ENCODE measurements at regions not wholly inside any gene's neighbourhood (a gene's known extent, or its start where the extent isn't known, plus 50 kb on each side); places are given as distances from the start of the nearest gene placed in this dataset.

DNA sequence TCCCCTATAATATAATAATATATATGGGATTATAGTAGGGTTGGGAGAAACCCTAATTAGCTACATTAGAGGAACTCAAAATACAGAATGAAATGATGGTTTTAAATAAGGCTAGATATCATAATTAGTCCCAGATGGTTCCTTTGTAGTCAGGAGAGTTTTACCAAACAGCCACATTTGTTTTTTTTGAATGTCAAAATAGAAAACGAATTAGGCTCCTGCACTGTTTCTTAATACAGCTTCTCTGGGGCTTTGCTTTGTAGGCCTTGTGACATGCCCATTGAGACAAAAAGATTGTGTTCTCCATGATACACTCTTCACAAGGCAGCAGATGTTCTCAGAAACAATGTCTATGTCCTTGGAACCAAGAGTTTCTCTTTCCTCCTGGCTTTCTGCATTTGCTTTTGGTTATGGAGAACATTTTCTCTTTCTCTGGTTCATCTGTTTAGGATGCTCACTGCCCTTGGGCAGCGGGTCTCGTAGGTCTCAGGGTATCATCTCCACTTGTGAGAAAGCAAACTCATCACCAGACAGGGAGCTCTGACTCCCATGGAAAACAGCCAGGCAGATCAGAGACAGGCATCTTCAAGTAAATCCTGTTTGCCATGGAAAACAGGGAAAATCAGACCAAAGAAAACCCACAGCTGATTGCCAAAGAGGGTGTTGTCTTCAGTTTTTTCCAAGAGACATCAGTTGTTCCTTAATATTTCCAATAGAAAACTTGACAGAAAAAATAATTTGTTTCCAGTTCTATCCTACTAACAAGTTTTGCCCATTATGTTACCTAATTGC lies 54.1 kb upstream of the RPS23 start:
- DNase-seq (no peak), ATAC-seq (replicated peaks) (no peak)
- Mint-ChIP-seq H3K4me3 (no peak overlapping the region), H3K36me3 (ENCODE audit: insufficient read depth) (no peaks in the 10 kb centered on the region), H3K27ac (no peak overlapping the region), H3K4me1 (ENCODE audit: low read depth in 2 of 2) (no peaks in the 10 kb centered on the region), H3K27me3 (peaks cover 0 to 22% of the 10 kb centered on the region in 2 donors), H3K9me3 (no peaks in the 10 kb centered on the region)

DNA sequence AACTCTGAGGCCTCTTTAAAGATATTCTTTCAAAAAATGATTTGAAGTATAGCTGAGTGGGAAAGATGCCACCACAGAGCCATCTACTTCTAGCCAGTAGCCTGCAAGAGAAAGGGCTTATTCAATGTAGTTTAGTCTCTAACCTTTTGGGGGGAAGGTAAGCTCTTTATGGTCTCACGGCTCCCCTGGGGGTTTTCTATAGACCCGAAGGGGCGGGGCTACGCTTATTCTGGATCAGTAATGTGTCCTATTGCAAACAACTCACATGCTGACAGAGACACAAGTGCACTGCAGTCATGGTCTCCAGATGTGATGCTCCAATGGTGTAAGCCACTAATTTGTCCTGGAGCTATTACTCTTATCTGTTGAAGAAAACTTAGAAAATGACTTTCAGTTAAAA lies 53.4 kb upstream of the RPS23 start:
- Mint-ChIP-seq H3K36me3 (ENCODE audit: insufficient read depth) (no peaks in the 10 kb centered on the region), H3K4me3 (no peak overlapping the region), H3K27me3 (peaks cover 0 to 22% of the 10 kb centered on the region in 2 donors), H3K4me1 (ENCODE audit: low read depth in 2 of 2) (no peaks in the 10 kb centered on the region), H3K9me3 (no peaks in the 10 kb centered on the region), H3K27ac (no peak overlapping the region)
- no peak for DNase-seq
- ATAC-seq (replicated peaks) = no peak

DNA sequence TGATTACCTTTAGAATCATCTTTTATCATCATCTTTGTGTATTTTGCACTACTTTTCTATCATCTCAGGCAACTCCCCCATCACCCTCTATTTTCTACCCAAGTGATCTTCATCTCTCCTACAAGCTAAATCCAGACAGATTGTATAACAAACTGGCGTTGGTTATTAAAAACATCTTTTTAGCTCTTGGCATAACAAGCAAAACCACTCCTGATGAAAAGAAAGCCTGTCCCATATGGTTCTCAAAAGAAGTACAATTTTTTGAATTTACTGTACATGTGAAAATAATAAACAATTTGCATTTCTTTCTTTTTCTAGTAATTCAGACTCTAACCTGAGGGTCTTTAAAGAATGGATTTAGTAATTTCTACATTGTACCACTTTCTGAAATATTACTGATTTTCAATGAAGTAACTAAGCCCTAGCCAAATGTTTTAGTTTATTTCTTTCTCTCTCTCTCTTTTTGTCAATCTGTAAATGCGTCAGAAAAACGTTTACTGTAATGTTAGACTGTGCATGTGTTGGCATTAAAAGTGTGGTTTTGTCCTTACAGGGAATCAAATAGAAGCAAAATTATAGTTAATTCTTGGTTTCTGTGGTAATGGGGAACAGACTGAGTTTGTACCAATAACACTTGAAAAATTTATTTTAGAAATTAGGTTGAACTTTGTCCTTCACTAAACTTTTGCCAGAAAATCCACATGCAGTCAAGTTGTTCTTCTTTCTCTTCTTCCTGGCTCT lies 52.5 kb upstream of the RPS23 start:
- no peaks in the 10 kb centered on the region for H3K36me3 Mint-ChIP-seq (ENCODE audit: insufficient read depth)
- H3K4me3 Mint-ChIP-seq = no peak overlapping the region
- H3K4me1 Mint-ChIP-seq (ENCODE audit: low read depth in 2 of 2) = no peaks in the 10 kb centered on the region
- no peak overlapping the region for H3K27ac Mint-ChIP-seq
- ATAC-seq (replicated peaks) (no peak), DNase-seq (no peak)
- H3K27me3 Mint-ChIP-seq = peaks cover 0 to 22% of the 10 kb centered on the region in 2 donors
- no peaks in the 10 kb centered on the region for H3K9me3 Mint-ChIP-seq

DNA sequence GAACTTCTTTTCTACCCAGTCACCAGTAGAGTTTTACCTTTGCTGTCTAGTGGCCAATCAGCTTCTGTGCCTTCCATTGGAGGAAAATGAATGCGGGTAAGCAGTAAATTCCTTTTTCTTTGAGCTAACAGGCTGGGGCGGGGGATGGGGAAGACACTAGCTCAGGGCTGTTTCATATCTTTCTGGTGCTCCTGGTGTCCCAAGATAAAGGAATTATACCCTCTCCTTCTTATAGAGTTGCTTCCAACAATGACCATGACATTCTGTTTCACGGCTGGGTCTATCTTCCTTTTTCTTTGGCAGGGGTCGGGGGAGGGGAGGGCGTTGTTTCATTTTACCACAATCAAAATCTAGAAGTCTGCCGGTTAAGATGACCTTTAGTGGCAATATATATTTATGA lies 51.2 kb upstream of the RPS23 start:
- DNase-seq = no peak
- H3K4me1 Mint-ChIP-seq (ENCODE audit: low read depth in 2 of 2) = no peaks in the 10 kb centered on the region
- no peaks in the 10 kb centered on the region for H3K36me3 Mint-ChIP-seq (ENCODE audit: insufficient read depth)

More for the DNA sequence above, 51.2 kb upstream of the RPS23 start:
- Mint-ChIP-seq H3K4me3 (no peak overlapping the region), H3K27me3 (peaks cover 0 to 22% of the 10 kb centered on the region in 2 donors), H3K27ac (no peak overlapping the region), H3K9me3 (no peaks in the 10 kb centered on the region)
- ATAC-seq (replicated peaks) = no peak
